NCI-H2107 treated with DMSO at 0.1 percent for 48 hours (cell line): ENCODE measurements at regions not wholly inside any gene's neighbourhood (a gene's known extent, or its start where the extent isn't known, plus 50 kb on each side); places are given as distances from the start of the nearest gene placed in this dataset.
"Not testable (repeated sequence)": the region's sequence is repeated elsewhere in the genome, so short reads cannot be mapped to it uniquely, and the experiment has no call there.

Experiments
- DNase-seq: peaks from one replicate; lab custom pipeline; 2025; ENCODE audit not compliant: unreplicated experiment; lab: John Stamatoyannopoulos, UW

DNA sequence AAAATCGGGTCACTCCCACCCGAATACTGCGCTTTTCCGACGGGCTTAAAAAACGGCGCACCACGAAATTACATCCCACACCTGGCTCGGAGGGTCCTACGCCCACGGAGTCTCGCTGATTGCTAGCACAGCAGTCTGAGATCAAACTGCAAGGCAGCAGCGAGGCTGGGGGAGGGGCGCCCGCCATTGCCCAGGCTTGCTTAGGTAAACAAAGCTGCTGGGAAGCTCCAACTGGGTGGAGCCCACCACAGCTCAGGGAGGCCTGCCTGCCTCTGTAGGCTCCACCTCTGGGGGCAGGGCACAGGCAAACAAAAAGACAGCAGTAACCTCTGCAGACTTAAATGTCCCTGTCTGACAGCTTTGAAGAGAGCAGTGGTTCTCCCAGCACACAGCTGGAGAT, 325.7 kb upstream of the PIK3R1 start:
- DNase-seq: not testable (repeated sequence)

- DNase-seq: no peak
Observed at GRCh38 chr5:67887748-67888161, 327.8 kb upstream of the PIK3R1 start.

GRCh38 chr5:67886761-67887160, 328.8 kb upstream of the PIK3R1 start:
- no peak for DNase-seq

GRCh38 chr5:67880876-67881275, 334.7 kb upstream of the PIK3R1 start:
- DNase-seq: no peak

DNA sequence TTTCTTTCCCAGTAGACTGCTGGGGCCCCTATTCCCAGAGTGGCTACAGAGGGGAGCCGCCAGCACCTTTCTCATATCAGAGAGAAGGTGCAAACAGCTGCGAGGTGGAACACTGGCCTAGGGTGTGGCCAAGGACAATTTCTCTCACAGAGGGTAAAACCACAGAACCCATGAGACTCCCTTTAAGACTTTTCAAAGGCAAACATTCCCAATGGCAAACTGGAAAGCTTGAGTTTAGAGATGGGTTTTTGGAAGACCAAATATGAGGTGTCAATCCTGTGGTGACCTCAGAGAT, 335.1 kb upstream of the PIK3R1 start:
- no peak for DNase-seq

DNA sequence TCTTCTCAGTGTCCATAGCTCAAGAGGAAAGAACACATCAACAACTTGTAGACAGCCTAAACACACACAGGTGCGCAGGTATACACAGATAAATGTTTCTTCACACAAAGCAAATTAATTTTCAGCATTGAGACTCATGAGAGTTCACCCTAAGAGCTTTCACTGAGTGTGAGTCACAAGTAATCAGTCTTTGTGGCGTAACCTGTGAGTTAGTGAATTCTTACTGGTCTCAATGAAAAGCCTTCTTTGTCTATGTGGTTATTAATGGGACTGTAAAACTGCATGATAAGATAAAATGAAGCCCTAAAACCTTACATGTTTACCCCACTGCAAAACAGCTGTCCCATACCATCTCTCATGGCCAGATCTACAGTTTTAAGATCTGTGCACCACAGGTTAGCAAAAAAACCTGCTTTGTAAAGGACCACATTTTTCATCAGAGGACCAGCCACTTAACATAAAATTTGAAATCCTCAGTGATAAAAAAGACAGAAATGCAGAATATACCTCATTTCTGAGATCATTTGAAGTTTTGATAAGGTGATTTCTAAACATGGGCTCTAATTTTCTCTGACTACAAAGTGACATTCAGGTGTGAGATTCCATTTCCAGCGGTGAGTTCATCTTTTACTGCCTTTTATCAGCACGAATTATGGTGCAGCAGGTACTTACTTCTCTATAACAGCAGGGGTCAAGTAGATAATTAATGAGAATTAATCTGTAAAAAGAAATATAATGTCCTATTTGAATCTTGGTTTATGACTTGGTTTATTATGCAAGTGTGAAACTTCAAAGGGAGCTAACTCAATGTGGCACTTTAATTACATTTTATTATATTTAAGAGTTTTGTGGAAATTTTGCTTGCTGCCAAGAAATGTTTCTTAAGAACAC, 335.7 kb upstream of the PIK3R1 start:
- DNase-seq: no peak

GRCh38 chr5:67878933-67879332, 336.6 kb upstream of the PIK3R1 start:
- DNase-seq: no peak

- DNase-seq: no peak
Observed at GRCh38 chr5:67876371-67876770, 339.2 kb upstream of the PIK3R1 start.

DNA sequence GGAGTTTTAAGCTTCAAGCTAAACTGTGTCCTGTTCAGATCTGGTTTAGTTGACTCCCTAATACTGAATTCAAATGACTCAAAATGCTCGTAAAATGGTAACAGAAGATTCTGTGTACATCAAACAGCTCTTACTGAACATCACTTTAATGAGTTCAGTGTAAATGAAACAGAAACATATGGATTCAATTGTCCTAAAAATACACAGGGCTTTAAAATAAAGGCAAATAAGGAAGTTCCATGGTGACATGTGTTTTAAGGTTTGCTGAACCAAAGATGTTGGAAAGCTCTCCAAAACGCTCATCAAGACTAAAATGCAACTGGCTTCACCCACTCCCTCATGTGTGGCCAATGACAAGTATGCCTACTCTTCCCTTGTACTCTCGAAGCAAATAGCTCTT, 340.0 kb upstream of the PIK3R1 start:
- DNase-seq: no peak

DNA sequence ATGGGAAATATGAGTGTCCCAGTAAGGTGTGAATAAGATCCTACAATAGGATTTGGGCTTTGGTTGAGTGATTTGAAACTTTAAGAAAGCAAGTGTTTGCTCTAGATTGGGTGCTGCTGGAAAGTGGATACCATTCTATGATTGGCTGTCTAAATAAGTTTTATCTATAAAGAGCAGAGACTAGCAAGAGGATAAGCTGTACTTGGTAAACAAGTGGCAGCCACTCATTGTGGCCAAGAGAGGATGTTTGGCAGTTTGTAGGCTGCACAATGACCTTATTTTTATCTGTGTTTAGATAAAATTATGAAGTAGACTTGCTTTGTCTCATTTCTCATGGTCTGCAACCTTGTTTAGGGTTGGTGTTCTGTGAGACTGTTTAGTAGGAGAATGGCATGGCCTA, 341.6 kb upstream of the PIK3R1 start:
- DNase-seq: no peak

GRCh38 chr5:67870662-67871061, 344.9 kb upstream of the PIK3R1 start:
- DNase-seq: no peak

- DNase-seq: not testable (repeated sequence)
Observed at GRCh38 chr5:67864335-67864734, 351.2 kb upstream of the PIK3R1 start.

- DNase-seq: no peak
Observed at GRCh38 chr5:67858471-67859031, 357.0 kb upstream of the PIK3R1 start.

DNA sequence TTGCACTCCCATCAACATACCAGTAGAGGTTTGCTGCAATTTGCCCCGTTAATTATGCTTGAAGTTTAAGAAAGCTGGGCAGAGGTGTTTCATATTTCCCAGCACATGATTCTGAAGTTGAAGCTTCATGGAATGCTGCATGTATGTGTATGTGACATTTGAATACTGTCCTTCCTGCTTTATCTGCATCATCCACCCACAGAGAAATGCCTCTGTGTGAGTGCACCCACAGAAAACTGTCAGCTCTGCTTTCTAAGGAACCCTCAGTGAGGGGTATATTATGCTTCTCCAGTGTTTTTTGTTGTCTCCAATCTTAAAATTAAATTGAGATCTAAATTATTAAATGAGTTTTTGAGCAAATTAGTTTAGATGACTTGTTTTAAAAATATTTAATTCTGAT, 358.1 kb upstream of the PIK3R1 start:
- no peak for DNase-seq

DNA sequence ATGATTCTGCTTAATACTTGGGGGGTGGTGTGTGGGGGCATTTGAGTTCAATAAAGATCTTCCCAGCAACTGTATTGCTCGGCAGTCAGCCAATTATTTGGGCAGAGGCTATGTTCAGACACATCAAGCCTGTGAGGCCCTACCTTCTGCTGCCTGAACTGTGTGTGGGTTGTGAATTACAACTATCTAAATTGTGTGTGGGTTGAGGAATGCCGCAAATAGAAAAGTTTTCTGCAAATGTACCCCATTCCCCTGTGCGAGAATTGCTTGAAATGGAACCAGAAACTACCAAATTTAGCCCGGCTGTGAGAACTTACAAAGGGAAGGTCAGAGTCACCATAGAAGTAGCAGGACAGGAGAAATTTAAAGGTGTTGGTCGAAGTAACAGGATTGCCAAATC, 360.0 kb upstream of the PIK3R1 start:
- DNase-seq: no peak

- not testable (repeated sequence) for DNase-seq
Observed at GRCh38 chr5:67850906-67851305, 364.6 kb upstream of the PIK3R1 start.

GRCh38 chr5:67844924-67845323, 370.6 kb upstream of the PIK3R1 start:
- DNase-seq: no peak

DNA sequence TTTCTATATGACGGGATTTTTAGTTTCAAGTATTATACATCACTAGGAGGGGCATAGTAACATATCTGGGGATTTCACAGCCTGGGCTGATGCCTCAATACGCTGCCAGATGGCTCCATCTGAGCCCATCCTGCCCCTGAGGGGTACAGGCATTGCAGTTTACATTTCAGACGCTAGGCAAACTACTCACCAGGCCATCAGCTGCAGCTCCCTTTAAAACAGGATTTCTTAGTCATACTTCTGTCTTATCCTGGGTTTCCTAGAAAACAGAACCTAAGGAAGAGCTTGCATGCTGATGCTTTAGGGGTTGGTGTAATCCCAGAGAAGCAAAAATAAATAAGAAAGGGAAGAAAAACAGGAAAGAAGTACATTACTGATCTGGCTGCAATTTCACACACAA, 372.8 kb upstream of the PIK3R1 start:
- DNase-seq: no peak

DNA sequence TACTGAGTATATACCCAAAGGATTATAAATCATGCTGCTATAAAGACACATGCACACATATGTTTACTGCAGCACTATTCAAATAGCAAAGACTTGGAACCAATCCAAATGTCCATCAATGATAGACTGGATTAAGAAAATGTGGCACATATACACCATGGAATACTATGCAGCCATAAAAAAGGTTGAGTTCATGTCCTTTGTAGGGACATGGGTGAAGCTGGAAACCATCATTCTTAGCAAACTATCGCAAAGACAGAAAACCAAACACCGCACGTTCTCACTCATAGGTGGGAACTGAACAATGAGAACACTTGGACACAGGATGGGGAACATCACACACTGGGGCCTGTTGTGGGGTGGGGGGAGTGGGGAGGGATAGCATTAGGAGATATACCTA, 378.3 kb upstream of the PIK3R1 start:
- DNase-seq: not testable (repeated sequence)

DNA sequence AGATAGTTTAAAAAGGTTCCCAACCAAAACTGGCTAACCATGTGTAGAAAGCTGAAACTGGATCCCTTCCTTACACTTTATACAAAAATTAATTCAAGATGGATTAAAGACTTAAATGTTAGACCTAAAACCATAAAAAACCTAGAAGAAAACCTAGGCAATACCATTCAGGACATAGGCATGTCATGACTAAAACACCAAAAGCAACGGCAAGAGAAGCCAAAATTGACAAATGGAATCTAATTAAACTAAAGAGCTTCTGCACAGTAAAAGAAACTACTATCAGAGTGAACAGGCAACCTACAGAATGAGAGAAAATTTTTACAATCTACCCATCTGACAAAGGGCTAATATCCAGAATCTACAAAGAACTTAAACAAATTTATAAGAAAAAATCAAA, 379.1 kb upstream of the PIK3R1 start:
- DNase-seq: not testable (repeated sequence)

DNA sequence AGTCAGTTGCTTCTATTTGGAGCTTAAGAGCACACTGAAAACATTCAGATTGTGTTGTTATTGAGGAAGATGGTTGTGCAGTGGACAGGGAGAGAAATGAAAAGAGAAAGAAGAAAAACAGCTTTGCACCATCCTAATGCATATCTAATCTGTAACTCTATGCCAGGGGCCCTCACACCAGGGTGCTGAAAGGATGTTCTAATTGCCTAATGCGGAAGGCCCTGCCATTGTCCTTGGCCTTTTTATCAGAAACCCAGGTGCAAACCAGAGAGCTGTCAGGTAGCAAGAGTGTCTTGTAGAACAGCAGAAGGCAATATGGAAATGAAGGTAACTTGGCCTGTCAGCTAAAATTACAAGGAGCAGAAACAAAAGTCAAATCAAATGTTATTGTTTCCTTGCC, 384.5 kb upstream of the PIK3R1 start:
- DNase-seq: peak; percentile 62

GRCh38 chr5:67827541-67827940, 388.0 kb upstream of the PIK3R1 start:
- no peak for DNase-seq

DNA sequence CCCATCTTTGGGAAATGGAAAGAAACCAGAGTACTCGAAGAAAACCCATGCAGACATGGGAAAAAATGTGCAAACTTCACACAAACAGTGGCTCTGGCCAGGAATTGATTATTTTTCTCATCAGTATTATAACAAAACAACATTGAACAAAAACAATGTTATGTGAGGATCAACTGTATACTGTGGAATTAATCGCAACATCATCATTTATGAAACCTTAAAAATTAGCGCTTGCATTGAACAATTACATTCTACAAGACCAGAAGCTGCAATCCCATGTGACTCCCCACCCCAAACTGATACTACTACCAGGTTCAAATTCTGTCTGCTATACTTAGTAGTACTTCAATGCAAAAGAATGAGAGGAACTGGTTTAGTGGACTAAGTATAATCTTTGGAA, 390.7 kb upstream of the PIK3R1 start:
- no peak for DNase-seq
